Chondrocyte (in vitro differentiated cells): ENCODE measurements at regions not wholly inside any gene's neighbourhood (a gene's known extent, or its start where the extent isn't known, plus 50 kb on each side); places are given as distances from the start of the nearest gene placed in this dataset.
"Not testable (repeated sequence)": the region's sequence is repeated elsewhere in the genome, so short reads cannot be mapped to it uniquely, and the experiment has no call there.

Source experiments
- DNase-seq: peaks from one replicate; pipeline ENCODE4 v3.0.0; 2021; ENCODE audit warnings: mixed read lengths, low spot score
- H3K27ac Mint-ChIP-seq: one replicate; pipeline ENCODE4 v1.8.0; 2021; ENCODE audit warnings: mild to moderate bottlenecking, moderate library complexity, mixed read lengths; ENCODE audit not compliant: unreplicated experiment
- H3K27me3 Mint-ChIP-seq: 2 replicates; pipeline ENCODE4 v1.8.0; 2021; ENCODE audit warnings: low read depth, mixed read lengths
- H3K36me3 Mint-ChIP-seq: 2 replicates; pipeline ENCODE4 v1.8.0; 2021; ENCODE audit warnings: low read depth, mixed read lengths
- H3K4me1 Mint-ChIP-seq: 2 replicates; pipeline ENCODE4 v1.8.0; 2021; ENCODE audit warnings: low read depth, mild to moderate bottlenecking, mixed read lengths
- H3K4me3 Mint-ChIP-seq: one replicate; pipeline ENCODE4 v1.8.0; 2021; ENCODE audit warnings: mild to moderate bottlenecking, moderate library complexity, mixed read lengths; ENCODE audit not compliant: unreplicated experiment
- H3K9me3 Mint-ChIP-seq: 2 replicates; pipeline ENCODE4 v1.8.0; 2021; ENCODE audit warnings: low read depth, mixed read lengths
- CTCF ChIP-seq: fragments of 200-600 bp; sonication (generic); IDR thresholded peaks from 2 replicates; pipeline ENCODE4 v1.5.0; 2021; ENCODE audit warnings: antibody characterized with exemption, mild to moderate bottlenecking, moderate library complexity

GRCh38 chr12:90677552-90677951 is 277.4 kb downstream of the CCER1 start:
- Mint-ChIP-seq H3K4me1 (peaks cover 16% of the 10 kb centered on the region), H3K27me3 (no peaks in the 10 kb centered on the region), H3K4me3 (no peak overlapping the region), H3K36me3 (no peaks in the 10 kb centered on the region), H3K9me3 (no peaks in the 10 kb centered on the region), H3K27ac (no peak overlapping the region)
- DNase-seq: no peak
- TF ChIP-seq CTCF: no peak

GRCh38 chr12:90677055-90677454 is 277.9 kb downstream of the CCER1 start:
- Mint-ChIP-seq H3K27me3 (no peaks in the 10 kb centered on the region), H3K4me1 (peaks cover 14% of the 10 kb centered on the region), H3K9me3 (no peaks in the 10 kb centered on the region), H3K4me3 (no peak overlapping the region), H3K36me3 (no peaks in the 10 kb centered on the region), H3K27ac (no peak overlapping the region)
- TF ChIP-seq CTCF: no peak
- DNase-seq: no peak

GRCh38 chr12:90675106-90675505 is 279.9 kb downstream of the CCER1 start:
- no peak for TF ChIP-seq CTCF
- Mint-ChIP-seq H3K27ac (no peak overlapping the region), H3K27me3 (no peaks in the 10 kb centered on the region), H3K36me3 (no peaks in the 10 kb centered on the region), H3K9me3 (peaks cover under 1% of the 10 kb centered on the region), H3K4me1 (peaks cover 6% of the 10 kb centered on the region), H3K4me3 (no peak overlapping the region)
- no peak for DNase-seq

- Mint-ChIP-seq H3K9me3 (peaks cover 10% of the 10 kb centered on the region), H3K27me3 (no peaks in the 10 kb centered on the region), H3K27ac (no peak overlapping the region), H3K4me3 (no peak overlapping the region), H3K36me3 (no peaks in the 10 kb centered on the region), H3K4me1 (peaks cover 6% of the 10 kb centered on the region)
- DNase-seq: no peak
- no peak for TF ChIP-seq CTCF
These were observed 282.9 kb downstream of the CCER1 start for GRCh38 chr12:90672081-90672480.

- H3K36me3 Mint-ChIP-seq, H3K4me1 Mint-ChIP-seq, DNase-seq, H3K4me3 Mint-ChIP-seq, H3K27me3 Mint-ChIP-seq, H3K9me3 Mint-ChIP-seq, H3K27ac Mint-ChIP-seq: not testable (repeated sequence)
These were observed 291.0 kb downstream of the CCER1 start for GRCh38 chr12:90663949-90664348.

GRCh38 chr12:90659060-90659459 is 295.9 kb downstream of the CCER1 start:
- H3K4me1 Mint-ChIP-seq: no peaks in the 10 kb centered on the region
- no peaks in the 10 kb centered on the region for H3K36me3 Mint-ChIP-seq
- no peaks in the 10 kb centered on the region for H3K9me3 Mint-ChIP-seq
- TF ChIP-seq CTCF: no peak
- DNase-seq: no peak
- H3K4me3 Mint-ChIP-seq: no peak overlapping the region
- H3K27ac Mint-ChIP-seq: no peak overlapping the region
- no peaks in the 10 kb centered on the region for H3K27me3 Mint-ChIP-seq
